ENCODE measurements at regions not wholly inside any gene's neighbourhood (a gene's known extent, or its start where the extent isn't known, plus 50 kb on each side); places are given as distances from the start of the nearest gene placed in this dataset.

GRCh38 chrX:87236830-87237440, 280.7 kb upstream of the KLHL4 start:
- 74 to 86% methylated on average over 2 of the region's 2 CpGs for WGBS, 2 donors
- H3K4me3 ChIP-seq: no peak overlapping the region
- ATAC-seq (ENCODE audit: insufficient read depth, low FRiP score): no peak
- peaks cover 0 to under 1% (median 0%) of the 10 kb centered on the region in 4 donors for H3K9me3 ChIP-seq (ENCODE audit: control insufficient read depth in 4 of 4, insufficient read depth in 3 of 4, low read length in 3 of 4)
- peaks cover 0 to 2% (median 0%) of the 10 kb centered on the region in 3 donors for H3K27me3 ChIP-seq (ENCODE audit: control insufficient read depth in 3 of 3, insufficient read depth in 3 of 3, low read length in 2 of 3)
- no peaks in the 10 kb centered on the region for H3K4me1 ChIP-seq (ENCODE audit: control insufficient read depth in 5 of 5, insufficient read depth in 5 of 5, low read length in 5 of 5)
- no peaks in the 10 kb centered on the region for H3K36me3 ChIP-seq (ENCODE audit: control insufficient read depth in 4 of 4, insufficient read depth in 4 of 4, low read length in 4 of 4)
- TF ChIP-seq CTCF (IDR thresholded peaks at IDR 0.05; ENCODE audit: control extremely low read depth, extremely low read depth): no peak
- DNase-seq: no peak
- no peak overlapping the region for H3K27ac ChIP-seq (ENCODE audit: low read depth in 1 of 2, low read length in 1 of 2)
- H3K9ac ChIP-seq (ENCODE audit: insufficient read depth in 1 of 2, low read length in 2 of 2): no peak overlapping the region

GRCh38 chrX:87265518-87265917, 252.1 kb upstream of the KLHL4 start:
- H3K4me1 ChIP-seq (ENCODE audit: control insufficient read depth in 5 of 5, insufficient read depth in 5 of 5, low read length in 5 of 5): no peaks in the 10 kb centered on the region
- ATAC-seq (ENCODE audit: insufficient read depth, low FRiP score) (no peak), DNase-seq (no peak)
- no peak overlapping the region for H3K27ac ChIP-seq (ENCODE audit: low read depth in 1 of 2, low read length in 1 of 2)
- H3K4me3 ChIP-seq: no peak overlapping the region
- no peaks in the 10 kb centered on the region for H3K36me3 ChIP-seq (ENCODE audit: control insufficient read depth in 4 of 4, insufficient read depth in 4 of 4, low read length in 4 of 4)
- peaks cover 0 to 5% (median 0%) of the 10 kb centered on the region in 4 donors for H3K9me3 ChIP-seq (ENCODE audit: control insufficient read depth in 4 of 4, insufficient read depth in 3 of 4, low read length in 3 of 4)
- TF ChIP-seq CTCF (IDR thresholded peaks at IDR 0.05; ENCODE audit: control extremely low read depth, extremely low read depth): no peak
- no peaks in the 10 kb centered on the region for H3K27me3 ChIP-seq (ENCODE audit: control insufficient read depth in 3 of 3, insufficient read depth in 3 of 3, low read length in 2 of 3)
- no peak overlapping the region for H3K9ac ChIP-seq (ENCODE audit: insufficient read depth in 1 of 2, low read length in 2 of 2)
- WGBS, 2 donors: 81 to 83% methylated on average over 5 of the region's 5 CpGs

DNA sequence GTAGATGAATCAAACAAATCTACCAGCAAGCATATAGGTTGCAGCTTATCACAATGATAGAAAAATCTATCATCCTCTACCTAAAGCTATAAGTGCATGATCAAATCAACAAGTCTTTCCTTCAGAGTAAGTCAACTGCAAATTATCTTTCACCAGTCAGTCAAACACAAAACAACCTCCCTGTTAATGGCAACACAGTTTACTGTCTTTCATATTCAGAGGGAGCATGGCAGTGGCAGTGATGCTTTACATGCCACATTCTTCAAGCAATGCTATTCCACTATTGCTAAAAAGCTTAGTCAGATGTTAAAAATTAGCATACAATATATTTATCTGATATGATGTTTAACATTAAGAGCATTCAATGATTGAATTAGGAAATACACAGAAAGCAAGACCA, 245.1 kb upstream of the KLHL4 start:
- no peak overlapping the region for H3K4me3 ChIP-seq
- peaks cover 0 to 3% (median 0%) of the 10 kb centered on the region in 3 donors for H3K27me3 ChIP-seq (ENCODE audit: control insufficient read depth in 3 of 3, insufficient read depth in 3 of 3, low read length in 2 of 3)
- no peak for ATAC-seq (ENCODE audit: insufficient read depth, low FRiP score)
- H3K27ac ChIP-seq (ENCODE audit: low read depth in 1 of 2, low read length in 1 of 2): no peak overlapping the region
- H3K36me3 ChIP-seq (ENCODE audit: control insufficient read depth in 4 of 4, insufficient read depth in 4 of 4, low read length in 4 of 4): no peaks in the 10 kb centered on the region
- TF ChIP-seq CTCF (IDR thresholded peaks at IDR 0.05; ENCODE audit: control extremely low read depth, extremely low read depth): no peak
- no peak overlapping the region for H3K9ac ChIP-seq (ENCODE audit: insufficient read depth in 1 of 2, low read length in 2 of 2)
- no peaks in the 10 kb centered on the region for H3K4me1 ChIP-seq (ENCODE audit: control insufficient read depth in 5 of 5, insufficient read depth in 5 of 5, low read length in 5 of 5)
- no peaks in the 10 kb centered on the region for H3K9me3 ChIP-seq (ENCODE audit: control insufficient read depth in 4 of 4, insufficient read depth in 3 of 4, low read length in 3 of 4)
- DNase-seq: no peak

Measured in lung (tissue), 11 donors.